HG03575 (cell line): ENCODE measurements at regions not wholly inside any gene's neighbourhood (a gene's known extent, or its start where the extent isn't known, plus 50 kb on each side); places are given as distances from the start of the nearest gene placed in this dataset.

Source experiments
- ATAC-seq: cut with Tn5 transposase; IDR thresholded peaks from one replicate; pipeline ENCODE4 v1.9.1; 2021; ENCODE audit not compliant: unreplicated experiment, insufficient number of reproducible peaks, low FRiP score; ENCODE audit errors: extremely low read depth

GRCh38 chrX:39563178-39563577 lies 534.6 kb downstream of the BCOR start:
- ATAC-seq, result no peak

- no peak for ATAC-seq
Observed at GRCh38 chrX:39564751-39565150, 533.0 kb downstream of the BCOR start.

- no peak for ATAC-seq
Observed at GRCh38 chrX:39574178-39574577, 523.6 kb downstream of the BCOR start.

DNA sequence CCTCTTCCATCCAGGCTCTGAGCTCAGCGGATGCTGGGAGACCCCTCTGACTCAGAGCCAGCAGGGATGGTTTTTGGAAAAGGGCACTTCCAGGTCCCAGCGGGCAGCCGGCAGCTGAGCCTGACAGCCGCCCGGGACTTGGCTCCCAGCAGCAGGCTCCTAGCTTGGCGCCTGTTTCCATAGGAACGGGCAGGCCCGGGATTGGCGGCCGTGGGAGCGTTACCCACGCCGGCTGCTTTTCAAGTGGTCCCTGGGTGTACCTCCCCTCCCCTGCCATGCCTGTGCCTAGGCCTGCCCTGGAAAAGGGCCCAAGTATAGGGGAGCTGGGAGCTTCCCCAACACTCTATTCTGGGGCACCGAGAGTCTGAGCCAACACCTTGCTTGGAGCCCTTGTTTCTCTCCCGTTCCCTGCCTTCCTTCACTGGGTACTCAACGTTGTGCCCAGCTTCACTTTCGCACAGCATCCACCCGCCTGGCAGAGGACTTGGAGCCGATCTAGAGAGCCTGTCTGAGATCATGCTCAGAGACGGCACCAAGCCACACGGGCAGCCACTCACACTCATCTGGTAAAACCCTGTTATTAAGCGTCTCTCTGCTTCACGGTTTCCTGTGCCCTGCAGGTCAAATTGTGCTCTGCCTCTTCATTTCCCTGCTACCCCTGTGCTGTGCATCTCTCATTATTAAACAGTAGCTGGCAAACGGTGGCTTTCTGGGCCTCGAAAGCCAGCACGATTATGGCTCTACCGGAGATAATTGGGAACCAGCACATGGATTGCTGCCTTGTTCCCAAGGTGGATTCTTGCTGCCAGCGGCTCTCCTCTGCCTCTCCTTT lies 521.5 kb downstream of the BCOR start:
- ATAC-seq, result no peak

DNA sequence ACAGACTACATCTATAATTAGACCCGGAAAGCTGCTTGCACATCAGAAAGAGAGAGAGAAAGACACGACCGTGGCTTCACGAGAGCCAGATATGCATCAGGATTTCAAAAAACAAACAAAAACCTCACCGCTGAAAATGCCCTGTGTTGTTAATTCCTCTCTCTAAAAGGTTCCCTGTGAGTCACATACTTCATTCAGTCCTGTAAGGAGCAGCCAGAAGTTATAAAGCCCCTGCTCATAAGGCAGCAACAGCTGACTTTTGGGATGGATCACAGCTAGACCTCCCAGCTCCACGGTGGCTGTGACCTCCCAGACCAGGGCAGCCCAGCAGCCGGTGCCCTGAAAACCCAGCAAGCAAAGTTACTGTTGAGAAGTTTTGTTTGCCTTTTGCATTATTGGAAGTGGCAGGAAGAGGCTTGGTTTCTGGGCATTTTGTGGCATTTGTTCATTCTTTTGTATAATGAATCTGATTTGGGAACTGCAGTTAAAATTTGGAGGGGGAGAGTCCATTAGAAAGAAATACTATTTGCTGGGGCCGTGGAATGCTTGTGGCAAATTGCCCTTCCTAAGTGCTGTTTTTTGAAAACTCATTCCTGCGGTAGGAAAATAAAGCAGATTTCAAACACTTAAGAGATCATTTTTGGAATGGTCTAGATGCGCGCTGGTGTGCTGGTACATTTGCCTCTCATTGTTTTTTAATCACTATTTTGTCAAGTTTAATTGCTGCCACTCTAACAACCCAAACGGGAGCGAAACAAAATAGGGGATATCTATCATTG lies 520.4 kb downstream of the BCOR start:
- ATAC-seq, result no peak

DNA sequence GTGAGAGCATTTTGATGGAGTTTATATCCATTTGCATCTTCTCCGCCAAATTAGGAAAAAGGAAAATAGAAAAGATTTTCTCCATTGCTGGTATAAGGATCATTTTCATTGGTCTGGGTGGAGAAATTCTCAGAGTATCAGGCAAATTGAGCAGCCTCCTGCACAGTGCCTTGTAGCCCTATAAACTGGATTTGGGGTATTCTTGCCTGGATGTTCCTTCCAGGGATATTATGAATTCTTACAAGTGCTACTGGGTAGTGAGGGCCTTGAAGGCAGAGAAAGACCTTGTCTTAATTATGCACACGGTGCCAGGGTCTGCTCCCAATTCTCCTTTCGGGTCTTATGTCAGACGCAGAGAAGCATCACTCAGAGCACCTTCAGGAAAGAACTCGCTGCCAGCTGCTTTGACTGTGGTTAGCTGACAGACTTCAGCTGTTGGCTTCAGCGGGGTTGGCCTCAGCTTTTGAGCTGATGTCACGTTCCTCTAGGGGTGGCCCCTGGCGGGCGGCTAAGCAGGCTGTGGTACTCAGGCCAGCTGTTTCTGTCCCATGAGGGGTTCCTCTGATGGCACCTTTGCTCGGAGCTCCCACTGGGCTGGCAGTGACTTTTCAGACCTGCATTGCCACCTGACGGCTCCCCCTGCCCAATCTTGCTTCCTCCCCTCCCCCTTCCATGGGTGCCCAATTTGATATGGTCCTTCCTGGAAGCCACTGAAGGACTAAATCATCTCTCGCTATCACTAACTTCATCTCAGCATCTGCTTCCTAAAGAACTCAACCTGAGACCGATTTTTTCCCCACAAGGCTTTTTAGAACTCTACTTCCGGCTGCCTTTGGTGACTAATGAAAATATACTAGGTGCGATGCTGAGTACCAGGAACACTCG lies 519.5 kb downstream of the BCOR start:
- peak; percentile 72 for ATAC-seq

- ATAC-seq, result no peak
Observed at GRCh38 chrX:39580043-39580442, 517.7 kb downstream of the BCOR start.

DNA sequence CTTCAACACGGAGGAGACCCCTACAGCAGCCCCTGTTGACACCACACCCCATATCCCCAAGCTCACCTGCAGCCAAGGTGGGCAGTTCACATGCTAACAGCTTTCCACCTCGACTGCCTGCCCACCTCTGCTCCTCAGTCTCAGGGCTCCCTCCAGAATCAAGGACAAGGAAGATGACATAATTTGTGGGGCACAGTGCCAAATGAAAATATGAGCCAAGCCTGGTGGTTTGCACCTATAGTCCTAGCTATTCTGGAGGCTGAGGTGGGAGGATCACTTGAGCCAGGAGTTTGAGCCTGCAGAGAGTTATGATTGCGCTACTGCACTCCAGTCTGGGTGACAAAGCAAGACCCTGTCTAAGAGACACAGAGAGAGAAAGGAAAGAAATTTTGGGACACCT lies 516.3 kb downstream of the BCOR start:
- ATAC-seq, result no peak

- no peak for ATAC-seq
Observed at GRCh38 chrX:39582091-39582490, 515.7 kb downstream of the BCOR start.

- no peak for ATAC-seq
Observed at GRCh38 chrX:39582976-39583375, 514.8 kb downstream of the BCOR start.

- ATAC-seq, result no peak
Observed at GRCh38 chrX:39585808-39586207, 511.9 kb downstream of the BCOR start.

- ATAC-seq, result no peak
Observed at GRCh38 chrX:39586359-39586758, 511.4 kb downstream of the BCOR start.

GRCh38 chrX:39591099-39591498 lies 506.7 kb downstream of the BCOR start:
- no peak for ATAC-seq

GRCh38 chrX:39592776-39593175 lies 505.0 kb downstream of the BCOR start:
- no peak for ATAC-seq

DNA sequence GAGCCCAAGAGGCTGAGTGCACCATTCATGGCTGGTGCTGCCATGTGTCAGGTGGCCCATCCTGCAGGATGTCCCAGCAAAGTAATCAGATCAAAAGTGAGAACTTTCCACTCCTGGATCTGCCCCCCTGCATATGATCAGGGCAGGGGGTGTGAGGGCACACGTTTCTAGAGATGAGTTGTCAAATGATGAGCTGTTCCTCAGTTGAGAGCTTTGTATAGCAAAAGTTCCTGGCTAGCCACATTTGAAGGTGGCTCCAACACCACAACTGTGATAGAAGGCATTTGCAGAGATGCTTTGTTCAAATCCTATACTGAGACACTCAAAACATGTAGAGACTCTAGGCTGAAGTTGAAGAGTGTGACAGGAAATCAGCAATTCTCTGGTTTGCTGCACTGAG lies 501.8 kb downstream of the BCOR start:
- ATAC-seq, result no peak

DNA sequence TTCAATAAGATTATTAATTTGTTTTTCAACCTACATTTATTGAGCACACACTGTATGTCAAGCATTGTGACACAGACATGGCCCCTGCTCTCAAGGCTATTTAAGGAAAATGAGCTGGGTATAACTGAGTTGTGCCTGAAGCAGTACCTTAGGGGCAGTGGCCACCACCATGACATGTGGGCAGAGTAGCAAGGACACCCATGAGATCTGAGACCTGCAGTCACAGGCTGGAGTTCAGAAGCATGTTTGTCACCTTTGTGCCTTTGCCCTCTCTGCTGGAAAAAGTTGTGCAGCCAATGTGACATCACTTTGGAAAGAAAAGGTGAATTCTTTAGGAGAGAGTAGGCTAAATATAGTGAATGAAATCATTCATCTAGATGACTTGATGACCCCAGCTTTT lies 501.3 kb downstream of the BCOR start:
- no peak for ATAC-seq

DNA sequence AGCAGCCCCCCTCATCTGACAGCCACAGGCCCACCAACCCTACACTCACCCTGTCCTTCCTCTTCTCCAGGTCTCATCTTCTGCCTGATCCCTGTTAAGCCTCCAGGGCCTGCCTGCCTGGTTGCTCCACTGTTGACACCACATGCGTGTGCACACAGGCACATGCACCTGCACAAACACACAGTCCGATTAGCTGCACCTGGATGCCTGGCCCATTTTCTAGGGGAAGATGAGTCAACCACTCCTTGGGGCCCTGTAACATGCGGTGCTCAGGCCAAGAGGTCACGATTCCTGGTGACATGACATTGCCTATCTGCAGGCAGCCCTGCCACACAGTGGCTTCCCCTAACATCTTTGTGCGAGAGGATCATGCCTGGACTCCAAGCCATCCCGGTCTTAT lies 498.4 kb downstream of the BCOR start:
- no peak for ATAC-seq

GRCh38 chrX:39600222-39600621 lies 497.5 kb downstream of the BCOR start:
- no peak for ATAC-seq
